Activated CD4-positive, alpha-beta T cell treated with anti-CD3 and anti-CD28 coated beads, Interleukin-2, amount 50 U/mL, for 4 hours (primary cell): ENCODE measurements at regions not wholly inside any gene's neighbourhood (a gene's known extent, or its start where the extent isn't known, plus 50 kb on each side); places are given as distances from the start of the nearest gene placed in this dataset.

Experiments used
- DNase-seq, 2 experiments: peaks; one replicate each; pipeline ENCODE4 v3.0.0-alpha.2; 2020

- DNase-seq = no peak
Observed at GRCh38 chr1:88186911-88187310, 497.2 kb upstream of the PKN2 start.

DNA sequence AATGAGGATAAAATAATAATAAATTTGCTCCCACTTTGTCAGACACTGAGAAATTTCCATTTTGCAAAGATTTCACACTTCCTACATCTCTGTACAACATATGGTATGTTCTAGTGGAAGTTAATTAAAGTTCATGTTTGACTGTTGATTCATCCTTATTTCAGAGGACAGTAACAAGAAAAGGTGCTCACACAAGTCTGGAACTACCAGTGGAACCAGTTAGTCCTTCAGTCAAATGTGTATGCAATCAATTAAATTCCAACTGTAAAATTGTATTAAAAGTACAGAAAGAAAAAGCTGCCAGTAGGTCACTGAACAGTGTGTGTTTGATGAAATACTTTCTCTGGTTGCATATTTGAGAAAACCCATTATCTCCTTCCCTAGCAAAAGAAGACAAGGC is 496.0 kb upstream of the PKN2 start:
- no peak for DNase-seq

GRCh38 chr1:88189525-88189924 is 494.5 kb upstream of the PKN2 start:
- DNase-seq = no peak

GRCh38 chr1:88191917-88192316 is 492.2 kb upstream of the PKN2 start:
- DNase-seq = no peak

DNA sequence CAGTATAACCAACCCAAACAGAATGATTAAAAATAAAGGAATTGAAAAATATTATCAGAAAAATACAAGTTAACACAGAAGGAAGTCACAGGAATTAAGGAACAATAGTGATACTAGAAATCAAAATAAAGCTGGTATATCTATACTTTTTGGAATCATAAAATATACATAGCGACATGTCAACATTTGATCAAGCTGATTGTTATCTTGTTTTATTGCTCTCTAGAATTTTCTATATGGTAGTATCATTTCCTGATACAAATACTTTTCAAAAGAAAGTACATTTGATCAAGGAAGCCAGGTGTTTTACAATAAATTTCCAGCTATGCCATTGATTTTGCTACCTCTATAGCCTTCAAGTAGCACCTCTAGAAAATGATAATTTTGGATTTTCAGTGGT is 489.5 kb upstream of the PKN2 start:
- no peak for DNase-seq

- DNase-seq = no peak
Observed at GRCh38 chr1:88200545-88200944, 483.5 kb upstream of the PKN2 start.

DNA sequence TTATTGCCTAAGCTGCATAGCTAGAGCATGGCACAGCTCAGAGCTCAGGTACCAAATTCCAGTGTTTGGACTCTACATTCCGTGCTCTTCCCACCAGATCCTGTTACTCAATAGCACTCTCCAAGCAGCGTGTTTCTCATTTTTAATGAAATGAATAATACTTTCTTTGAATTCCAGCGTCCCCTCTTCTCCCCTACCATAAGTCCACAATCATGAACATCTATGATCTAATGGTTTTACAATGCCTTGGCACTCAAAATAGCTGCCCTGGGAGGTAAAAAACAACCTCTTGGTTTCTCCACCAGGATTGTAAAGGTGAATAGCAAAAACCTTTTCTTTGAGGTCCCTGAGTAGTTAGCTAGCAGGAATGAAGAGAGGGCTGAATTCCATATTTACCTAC is 480.0 kb upstream of the PKN2 start:
- DNase-seq = no peak

DNA sequence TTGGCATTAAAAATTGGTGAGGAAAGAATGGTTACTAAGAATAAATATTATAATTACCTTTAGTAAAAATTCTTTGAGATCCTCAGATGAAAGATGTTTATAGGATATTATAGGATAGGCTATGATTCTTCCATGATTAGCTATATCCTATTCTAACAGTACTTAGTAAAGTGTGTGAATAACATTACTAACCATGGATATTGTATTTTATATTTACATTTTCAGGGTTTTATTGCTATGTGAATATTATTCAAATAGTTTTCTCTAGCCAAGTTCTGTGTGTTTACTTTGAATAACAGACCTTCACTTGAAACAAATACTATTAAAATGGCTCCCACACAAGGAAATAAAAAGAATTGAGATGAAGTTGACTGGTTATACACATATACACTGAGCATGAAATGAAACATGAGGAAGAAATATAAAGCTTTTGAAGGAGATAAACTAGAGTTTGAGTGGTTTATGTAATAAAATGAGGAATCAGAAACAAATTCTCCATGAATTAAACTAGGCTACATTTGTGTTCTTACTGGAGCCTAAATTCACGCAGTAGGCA is 479.4 kb upstream of the PKN2 start:
- no peak for DNase-seq

GRCh38 chr1:88208389-88208788 is 475.7 kb upstream of the PKN2 start:
- DNase-seq = no peak

- no peak for DNase-seq
Observed at GRCh38 chr1:88210103-88210787, 473.8 kb upstream of the PKN2 start.

GRCh38 chr1:88216441-88216840 is 467.6 kb upstream of the PKN2 start:
- no peak for DNase-seq

- no peak for DNase-seq
Observed at GRCh38 chr1:88217386-88217785, 466.7 kb upstream of the PKN2 start.

DNA sequence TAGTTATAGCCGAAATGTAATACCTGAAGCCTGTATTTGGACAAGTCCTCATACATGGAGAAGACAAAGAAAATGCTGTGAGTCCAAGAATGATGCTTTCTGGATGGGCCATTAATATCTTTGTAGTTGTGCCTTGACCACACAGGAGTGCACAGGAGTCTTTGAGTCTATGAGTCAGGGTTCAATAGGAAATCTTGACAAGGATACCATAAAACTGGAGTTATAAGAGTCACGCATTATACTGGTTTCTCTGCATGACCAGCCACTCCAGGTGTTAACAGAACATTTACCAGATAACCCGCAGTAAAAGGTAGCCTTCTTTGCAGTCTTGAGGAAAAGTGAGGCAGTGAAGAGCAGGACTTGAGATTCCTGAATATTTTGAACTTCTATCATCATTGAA is 464.6 kb upstream of the PKN2 start:
- DNase-seq = no peak

DNA sequence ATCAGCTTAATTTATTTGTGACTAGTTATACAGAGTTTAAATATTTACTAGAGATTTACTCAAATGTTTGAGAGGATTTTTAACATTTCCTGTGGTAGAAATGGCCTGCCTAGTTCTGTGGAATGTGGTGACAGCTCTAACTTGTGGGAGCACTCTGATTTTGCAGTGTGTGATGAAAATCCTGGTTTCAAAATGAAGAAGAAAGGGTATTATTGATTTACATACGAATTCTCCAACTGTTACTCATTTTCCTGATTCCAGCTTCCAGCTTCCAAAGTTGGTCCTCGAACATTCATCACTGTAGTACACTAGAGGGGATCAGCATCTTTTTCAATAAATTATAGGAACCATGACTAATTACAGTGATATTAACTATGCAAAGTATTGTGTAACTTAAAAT is 462.7 kb upstream of the PKN2 start:
- no peak for DNase-seq

- no peak for DNase-seq
Observed at GRCh38 chr1:88224906-88225305, 459.2 kb upstream of the PKN2 start.

- no peak for DNase-seq
Observed at GRCh38 chr1:88228114-88228513, 456.0 kb upstream of the PKN2 start.

GRCh38 chr1:88230126-88230525 is 453.9 kb upstream of the PKN2 start:
- DNase-seq = no peak

DNA sequence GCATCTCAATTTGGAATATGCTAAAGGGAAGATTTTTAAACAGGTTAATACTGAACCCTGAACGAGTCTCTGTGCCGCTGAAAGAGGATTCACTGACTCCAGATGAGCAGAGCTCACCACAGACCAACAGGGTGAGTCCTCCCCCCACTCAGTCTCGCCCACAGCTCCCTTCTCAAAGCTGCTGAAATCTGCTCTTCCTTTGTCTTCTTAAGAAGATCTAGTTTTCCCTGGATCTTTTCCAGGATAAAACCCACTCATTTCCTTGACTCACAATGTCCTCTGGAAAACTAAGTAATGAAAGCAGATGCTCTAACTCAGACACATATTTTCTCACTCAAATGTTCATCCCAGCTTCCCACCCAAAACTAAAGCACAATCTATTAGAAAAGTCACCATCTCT is 447.0 kb upstream of the PKN2 start:
- DNase-seq = no peak

DNA sequence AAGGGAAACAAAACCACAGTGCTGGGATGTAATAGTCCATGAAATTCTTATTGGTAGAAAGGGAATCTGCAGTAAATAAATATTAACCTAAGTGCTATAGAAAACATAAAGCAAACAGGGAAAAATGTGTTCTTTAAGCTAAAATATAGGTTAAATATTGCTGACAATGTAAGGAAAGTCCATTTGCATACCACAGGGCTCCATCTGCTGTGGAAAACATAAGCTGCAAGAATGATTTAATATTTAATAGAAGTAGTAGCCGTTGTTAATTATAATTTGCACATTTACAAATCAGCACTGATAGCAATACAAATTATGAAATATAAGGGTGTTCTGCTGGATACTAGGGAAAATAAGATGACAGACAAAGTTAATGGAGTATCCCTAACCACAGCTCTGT is 444.9 kb upstream of the PKN2 start:
- no peak for DNase-seq

- no peak for DNase-seq
Observed at GRCh38 chr1:88247666-88248065, 436.4 kb upstream of the PKN2 start.

DNA sequence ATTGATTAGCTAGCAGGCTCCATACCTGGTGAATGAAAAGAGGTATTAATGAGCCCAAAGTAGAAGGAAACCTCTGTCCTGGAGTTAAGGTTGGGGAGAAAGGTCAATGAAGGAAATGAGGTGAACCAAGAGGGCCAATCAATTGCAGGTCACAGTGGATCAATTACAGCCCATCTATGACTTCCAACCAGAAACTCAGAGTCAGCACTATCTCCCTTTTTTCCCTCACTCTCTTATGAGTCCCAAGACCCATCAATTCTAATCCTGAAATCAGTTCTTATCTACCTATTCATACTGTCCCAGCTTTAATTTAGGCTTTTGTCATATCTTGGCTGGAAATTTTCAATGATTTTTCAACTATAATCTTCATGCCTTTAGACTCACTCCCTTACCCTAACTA is 433.2 kb upstream of the PKN2 start:
- no peak for DNase-seq

- DNase-seq = no peak
Observed at GRCh38 chr1:88252745-88253144, 431.3 kb upstream of the PKN2 start.

GRCh38 chr1:88265606-88266005 is 418.5 kb upstream of the PKN2 start:
- no peak for DNase-seq

DNA sequence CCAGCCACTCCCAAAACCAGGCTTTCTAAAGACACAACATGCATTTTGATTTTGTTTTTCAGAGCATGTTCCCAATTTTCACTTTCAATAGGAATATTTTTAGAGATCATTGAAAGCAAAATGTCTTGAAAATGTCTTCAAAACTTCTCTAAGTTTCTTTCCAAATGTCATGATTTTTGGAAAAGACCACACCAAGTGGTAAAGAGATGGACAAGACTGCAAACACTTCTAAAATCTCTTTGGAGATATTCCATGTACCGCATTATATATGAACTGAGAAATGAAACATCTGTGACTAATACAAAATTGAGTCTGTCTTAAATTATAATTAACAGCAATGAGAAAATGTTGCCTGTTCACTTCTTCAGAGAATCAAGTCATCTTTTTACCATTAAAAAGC is 418.0 kb upstream of the PKN2 start:
- DNase-seq = no peak

DNA sequence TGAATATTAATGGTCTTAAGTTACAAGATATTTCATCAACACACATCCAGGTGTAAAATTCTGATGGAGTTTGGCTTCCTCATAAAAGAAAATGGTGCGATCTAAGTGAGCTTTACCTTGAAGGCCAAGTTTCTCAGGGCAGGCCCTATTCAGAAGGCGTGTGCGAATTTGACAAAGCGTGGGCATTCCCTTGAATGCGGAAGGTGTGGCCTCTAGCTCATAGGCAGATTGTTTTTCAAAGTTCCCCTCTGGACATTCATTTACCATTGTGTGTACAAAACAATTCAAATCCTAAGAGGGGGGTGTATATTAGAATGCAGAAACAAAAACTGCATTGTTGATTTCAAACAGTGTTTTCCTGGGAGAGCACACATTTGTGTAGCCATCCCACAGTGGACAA is 411.9 kb upstream of the PKN2 start:
- no peak for DNase-seq
